Smooth muscle cell (in vitro differentiated cells): ENCODE measurements at regions not wholly inside any gene's neighbourhood (a gene's known extent, or its start where the extent isn't known, plus 50 kb on each side); places are given as distances from the start of the nearest gene placed in this dataset.

Experiments used
- DNase-seq: peaks from one replicate; lab custom pipeline; 2025; ENCODE audit not compliant: unreplicated experiment; lab: John Stamatoyannopoulos, UW
- H2AFZ ChIP-seq: fragments of 200-600 bp; sonication (generic); 2 replicates; pipeline ENCODE4 v1.6.0; 2016; ENCODE audit warnings: antibody characterized with exemption, low read depth, mild to moderate bottlenecking
- H3F3A ChIP-seq: fragments of 200-600 bp; sonication (generic); 2 replicates; pipeline ENCODE4 v1.6.0; 2017; ENCODE audit warnings: antibody characterized with exemption, low read depth
- H3K27ac ChIP-seq: fragments of 200-600 bp; sonication (generic); 2 replicates; pipeline ENCODE4 v1.5.1; 2016; ENCODE audit warnings: low read depth, mild to moderate bottlenecking
- H3K27me3 ChIP-seq: fragments of 200-600 bp; sonication (generic); 2 replicates; pipeline ENCODE4 v1.6.1; 2016; ENCODE audit warnings: low read depth, mild to moderate bottlenecking
- H3K36me3 ChIP-seq: fragments of 200-600 bp; sonication (generic); 2 replicates; pipeline ENCODE4 v1.5.1; 2016; ENCODE audit warnings: low read depth
- H3K4me1 ChIP-seq: fragments of 200-600 bp; sonication (generic); 2 replicates; pipeline ENCODE4 v1.5.1; 2016; ENCODE audit warnings: low read depth
- H3K4me2 ChIP-seq: fragments of 200-600 bp; sonication (generic); 2 replicates; pipeline ENCODE4 v1.6.0; 2016; ENCODE audit warnings: mild to moderate bottlenecking
- H3K4me3 ChIP-seq: fragments of 200-600 bp; sonication (generic); 2 replicates; pipeline ENCODE4 v1.5.1; 2016; ENCODE audit warnings: mild to moderate bottlenecking
- H3K79me2 ChIP-seq: fragments of 200-600 bp; sonication (generic); 2 replicates; pipeline ENCODE4 v1.6.0; 2016; ENCODE audit warnings: low read depth, mild to moderate bottlenecking
- H3K9ac ChIP-seq: fragments of 200-600 bp; sonication (generic); 2 replicates; pipeline ENCODE4 v1.6.0; 2016; ENCODE audit warnings: low read depth
- H3K9me3 ChIP-seq: fragments of 200-600 bp; sonication (generic); replicated peaks from 2 replicates; pipeline ENCODE4 v1.5.1; 2016; ENCODE audit warnings: low read depth
- H4K20me1 ChIP-seq: fragments of 200-600 bp; sonication (generic); 2 replicates; pipeline ENCODE4 v1.6.0; 2016; ENCODE audit warnings: low read depth
- CTCF ChIP-seq: fragments of 200-600 bp; sonication (generic); IDR thresholded peaks from 2 replicates; pipeline ENCODE4 v1.5.1; 2017; ENCODE audit warnings: borderline replicate concordance, mild to moderate bottlenecking, antibody characterized with exemption; ENCODE audit not compliant: insufficient read depth, poor library complexity, severe bottlenecking
- WGBS: methylation state at CpG from one replicate; pipeline ENCODE4 v1.1.7; 2016; ENCODE audit warnings: low lambda C conversion rate; 5-methylcytosine and 5-hydroxymethylcytosine counted together

DNA sequence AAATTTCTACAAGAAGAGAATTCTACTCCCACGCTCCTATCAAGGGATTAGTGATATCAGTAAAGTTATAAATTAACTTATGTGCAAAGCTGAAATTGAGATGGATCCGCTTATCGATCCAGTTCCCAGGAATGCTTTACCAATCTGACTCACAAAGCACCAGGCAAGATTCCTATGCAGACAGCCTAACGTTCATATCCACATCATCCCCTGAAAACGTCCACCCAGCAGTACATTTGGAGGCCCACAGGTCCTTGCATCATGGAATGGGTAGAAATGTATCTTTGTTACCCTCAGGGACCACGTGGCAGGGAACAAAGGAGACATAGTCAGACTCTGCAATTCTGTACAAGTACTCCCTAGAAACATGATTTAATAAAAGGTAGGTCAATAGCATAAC, 147.4 kb downstream of the ESM1 start:
- no peak for DNase-seq
- Histone ChIP-seq H3K4me3 (no peak overlapping the region), H3K36me3 (no peaks in the 10 kb centered on the region), H3K27me3 (no peaks in the 10 kb centered on the region), H3K4me1 (peaks cover 8% of the 10 kb centered on the region), H3K27ac (no peak overlapping the region), H3K79me2 (no peaks in the 10 kb centered on the region), H3K9me3 (no peaks in the 10 kb centered on the region), H3F3A (no peaks in the 10 kb centered on the region), H3K9ac (no peak overlapping the region), H4K20me1 (no peaks in the 10 kb centered on the region), H2AFZ (no peak overlapping the region), H3K4me2 (no peak overlapping the region)
- WGBS: 54% methylated on average over 6 of the region's 6 CpGs
- no peak for TF ChIP-seq CTCF

DNA sequence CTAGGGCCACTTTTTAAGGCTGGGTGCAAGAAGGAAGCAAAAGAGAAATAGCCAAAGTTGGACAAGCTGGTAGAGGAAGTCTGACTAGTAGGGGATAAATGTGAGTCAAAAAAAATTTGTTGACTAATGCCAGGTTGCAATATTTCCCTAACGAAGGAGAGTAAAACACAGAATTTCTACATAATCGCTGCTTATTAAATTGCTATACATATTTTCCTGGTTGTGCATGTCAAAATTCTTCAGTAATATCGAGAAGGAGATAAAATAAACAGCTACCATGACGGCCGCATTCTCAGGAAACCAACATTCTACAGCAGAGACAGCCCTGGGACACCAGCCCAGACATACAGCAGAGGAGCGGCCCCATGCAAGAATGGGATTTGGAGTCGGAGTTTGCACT, 148.3 kb downstream of the ESM1 start:
- Histone ChIP-seq H3F3A (no peaks in the 10 kb centered on the region), H3K36me3 (no peaks in the 10 kb centered on the region), H3K27me3 (no peaks in the 10 kb centered on the region), H3K27ac (no peak overlapping the region), H4K20me1 (no peaks in the 10 kb centered on the region), H3K9me3 (no peaks in the 10 kb centered on the region), H3K4me3 (no peak overlapping the region), H3K79me2 (no peaks in the 10 kb centered on the region), H3K4me1 (peaks cover 8% of the 10 kb centered on the region), H3K4me2 (no peak overlapping the region), H3K9ac (no peak overlapping the region), H2AFZ (no peak overlapping the region)
- no peak for TF ChIP-seq CTCF
- no peak for DNase-seq
- WGBS: 75% methylated on average over 7 of the region's 7 CpGs

- no peak overlapping the region for H2AFZ ChIP-seq
- no peaks in the 10 kb centered on the region for H3K9me3 ChIP-seq
- no peaks in the 10 kb centered on the region for H3F3A ChIP-seq
- H3K9ac ChIP-seq: no peak overlapping the region
- no peaks in the 10 kb centered on the region for H4K20me1 ChIP-seq
- H3K27ac ChIP-seq: peak overlapping the region; percentile 30
- no peaks in the 10 kb centered on the region for H3K27me3 ChIP-seq
- H3K36me3 ChIP-seq: no peaks in the 10 kb centered on the region
- no peak for DNase-seq
- H3K4me2 ChIP-seq: peak overlapping the region; percentile 34
- WGBS: 43% methylated on average over 2 of the region's 2 CpGs
- H3K4me1 ChIP-seq: peaks cover 8% of the 10 kb centered on the region
- no peak for TF ChIP-seq CTCF
- H3K4me3 ChIP-seq: no peak overlapping the region
- no peaks in the 10 kb centered on the region for H3K79me2 ChIP-seq
Observed at GRCh38 chr5:54835647-54836046, 149.7 kb downstream of the ESM1 start.

GRCh38 chr5:54834121-54834842, 151.1 kb downstream of the ESM1 start:
- H3K9ac ChIP-seq: no peak overlapping the region
- H3K36me3 ChIP-seq: no peaks in the 10 kb centered on the region
- WGBS: 84% methylated on average over 9 of the region's 9 CpGs
- H3K27ac ChIP-seq: no peak overlapping the region
- peaks cover 8% of the 10 kb centered on the region for H3K4me1 ChIP-seq
- no peaks in the 10 kb centered on the region for H3K79me2 ChIP-seq
- no peak overlapping the region for H3K4me3 ChIP-seq
- no peaks in the 10 kb centered on the region for H3K9me3 ChIP-seq
- H4K20me1 ChIP-seq: no peaks in the 10 kb centered on the region
- no peaks in the 10 kb centered on the region for H3F3A ChIP-seq
- TF ChIP-seq CTCF: no peak
- DNase-seq: no peak
- no peaks in the 10 kb centered on the region for H3K27me3 ChIP-seq
- no peak overlapping the region for H3K4me2 ChIP-seq
- H2AFZ ChIP-seq: no peak overlapping the region
